Fibroblast of the aortic adventitia (primary cell): ENCODE measurements at regions not wholly inside any gene's neighbourhood (a gene's known extent, or its start where the extent isn't known, plus 50 kb on each side); places are given as distances from the start of the nearest gene placed in this dataset.
"Not testable (repeated sequence)": the region's sequence is repeated elsewhere in the genome, so short reads cannot be mapped to it uniquely, and the experiment has no call there.

Experiments
- DNase-seq: peaks from one replicate; pipeline ENCODE4 v3.0.0-alpha.2; 2010; ENCODE audit warnings: low read depth
- H3K4me3 ChIP-seq: 2 replicates; pipeline ENCODE4 v1.5.1; 2011; ENCODE audit warnings: low read depth, mild to moderate bottlenecking, control low read depth, low read length, moderate library complexity
- TF ChIP-seq, protein P1 (sequence below): IDR thresholded peaks from 2 replicates; pipeline ENCODE4 v1.5.1; 2011; ENCODE audit warnings: mild to moderate bottlenecking, low read length, control low read depth, inconsistent platforms; ENCODE audit not compliant: insufficient read depth

- no peak for DNase-seq
- TF ChIP-seq, protein P1, sequence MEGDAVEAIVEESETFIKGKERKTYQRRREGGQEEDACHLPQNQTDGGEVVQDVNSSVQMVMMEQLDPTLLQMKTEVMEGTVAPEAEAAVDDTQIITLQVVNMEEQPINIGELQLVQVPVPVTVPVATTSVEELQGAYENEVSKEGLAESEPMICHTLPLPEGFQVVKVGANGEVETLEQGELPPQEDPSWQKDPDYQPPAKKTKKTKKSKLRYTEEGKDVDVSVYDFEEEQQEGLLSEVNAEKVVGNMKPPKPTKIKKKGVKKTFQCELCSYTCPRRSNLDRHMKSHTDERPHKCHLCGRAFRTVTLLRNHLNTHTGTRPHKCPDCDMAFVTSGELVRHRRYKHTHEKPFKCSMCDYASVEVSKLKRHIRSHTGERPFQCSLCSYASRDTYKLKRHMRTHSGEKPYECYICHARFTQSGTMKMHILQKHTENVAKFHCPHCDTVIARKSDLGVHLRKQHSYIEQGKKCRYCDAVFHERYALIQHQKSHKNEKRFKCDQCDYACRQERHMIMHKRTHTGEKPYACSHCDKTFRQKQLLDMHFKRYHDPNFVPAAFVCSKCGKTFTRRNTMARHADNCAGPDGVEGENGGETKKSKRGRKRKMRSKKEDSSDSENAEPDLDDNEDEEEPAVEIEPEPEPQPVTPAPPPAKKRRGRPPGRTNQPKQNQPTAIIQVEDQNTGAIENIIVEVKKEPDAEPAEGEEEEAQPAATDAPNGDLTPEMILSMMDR = no peak
Measured at GRCh38 chr18:1779587-1779986, 791.7 kb downstream of the METTL4 start.

DNA sequence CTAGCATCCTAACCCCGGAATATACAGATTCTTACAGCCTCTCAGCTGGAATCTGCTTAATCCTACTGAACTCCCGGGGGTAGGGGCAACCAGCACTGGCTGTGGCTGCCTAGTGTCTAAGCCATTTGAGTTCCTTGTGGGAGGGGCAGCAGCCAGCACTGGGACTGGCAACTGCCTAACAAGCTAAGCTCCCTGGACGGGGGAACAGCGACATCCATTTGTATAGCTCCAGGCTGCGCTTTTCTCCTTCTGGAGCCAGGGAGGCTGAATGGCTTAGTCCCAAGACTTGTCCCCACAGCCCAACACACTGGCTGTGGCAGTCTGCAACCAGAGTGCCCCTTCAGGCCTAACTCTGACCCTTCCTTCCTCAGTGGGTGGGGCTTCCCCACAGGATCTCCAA lies 787.2 kb downstream of the METTL4 start:
- TF ChIP-seq, protein P1 = no peak
- no peak for DNase-seq

More at GRCh38 chr18:1779587-1779986, 791.7 kb downstream of the METTL4 start:
- no peak overlapping the region for H3K4me3 ChIP-seq

DNA sequence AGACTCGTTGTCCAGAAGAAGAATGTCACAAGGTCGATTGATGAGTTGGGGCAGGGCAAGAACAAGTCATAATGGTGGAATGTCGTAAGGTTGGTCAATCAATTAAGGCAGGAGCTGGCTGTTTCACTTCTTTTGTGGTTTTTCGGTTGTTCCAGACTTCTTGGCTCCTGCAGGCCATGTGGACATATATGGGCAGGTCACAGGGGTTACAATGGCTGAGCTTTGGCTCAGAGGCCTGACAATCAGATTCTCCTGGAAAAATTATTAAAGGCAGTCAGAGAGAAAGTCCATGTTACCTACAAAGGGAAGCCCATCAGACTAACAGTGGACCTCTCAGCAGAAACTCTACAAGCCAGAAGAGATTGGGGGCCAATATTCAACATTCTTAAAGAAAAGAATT lies 785.3 kb downstream of the METTL4 start:
- DNase-seq = not testable (repeated sequence)

More for the DNA sequence above, 787.2 kb downstream of the METTL4 start:
- no peak overlapping the region for H3K4me3 ChIP-seq

GRCh38 chr18:1796636-1797035 lies 774.7 kb downstream of the METTL4 start:
- TF ChIP-seq, protein P1 = no peak
- no peak for DNase-seq

More for the DNA sequence above, 785.3 kb downstream of the METTL4 start:
- not testable (repeated sequence) for H3K4me3 ChIP-seq

GRCh38 chr18:1797235-1797634 lies 774.1 kb downstream of the METTL4 start:
- TF ChIP-seq, protein P1 = no peak
- DNase-seq = no peak
- H3K4me3 ChIP-seq = no peak overlapping the region

More at GRCh38 chr18:1796636-1797035, 774.7 kb downstream of the METTL4 start:
- no peak overlapping the region for H3K4me3 ChIP-seq

- DNase-seq = no peak
- TF ChIP-seq, protein P1 = no peak
- no peak overlapping the region for H3K4me3 ChIP-seq
Measured at GRCh38 chr18:1805521-1805920, 765.8 kb downstream of the METTL4 start.

DNA sequence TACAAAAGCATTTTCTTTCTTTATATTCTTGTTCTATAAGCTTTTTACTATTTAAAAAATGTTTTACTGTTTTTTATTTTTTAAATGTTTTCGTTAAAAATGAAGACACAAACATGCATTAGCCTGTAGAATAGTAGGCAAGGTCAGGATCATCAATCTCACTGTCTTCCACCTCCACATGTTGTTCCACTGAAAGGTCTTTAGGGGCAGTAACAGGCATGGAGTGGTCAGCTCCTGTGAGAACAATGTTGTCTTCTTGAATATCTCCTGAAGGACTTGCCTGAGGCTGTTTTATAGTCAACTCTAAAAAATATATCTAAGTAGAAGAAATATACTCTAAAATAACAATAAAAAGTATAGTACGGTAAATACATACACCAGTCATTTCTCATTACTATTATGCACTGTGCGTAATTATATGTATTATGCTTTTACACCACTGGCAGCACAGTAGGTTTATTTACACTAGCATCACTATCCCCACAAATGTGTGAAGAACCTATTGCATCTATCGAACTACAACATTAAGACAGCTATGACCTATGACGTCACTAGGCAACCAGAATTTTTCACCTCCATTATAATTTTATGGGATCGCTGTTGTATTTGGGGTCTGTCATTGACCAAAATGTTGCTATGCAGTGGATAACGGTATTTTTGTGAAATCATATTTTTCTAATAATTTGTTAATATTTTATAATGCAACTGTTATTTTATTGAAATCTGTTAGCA lies 764.3 kb downstream of the METTL4 start:
- no peak overlapping the region for H3K4me3 ChIP-seq
- DNase-seq = no peak
- TF ChIP-seq, protein P1 = no peak
